RWPE1 (cell line): ENCODE measurements at regions not wholly inside any gene's neighbourhood (a gene's known extent, or its start where the extent isn't known, plus 50 kb on each side); places are given as distances from the start of the nearest gene placed in this dataset.

ENCODE experiments used
- CTCF ChIA-PET: fragments of 350-600 bp; sonication (Branson Sonifier 250); formaldehyde crosslinking; extraction: SDS; loops from one replicate; lab custom pipeline; 2021; lab: Yijun Ruan, JAX
- POLR2A ChIA-PET: fragments of 400-600 bp; formaldehyde crosslinking; extraction: SDS; loops from one replicate; lab custom pipeline; 2020; ENCODE audit warnings: antibody characterized with exemption; ENCODE audit not compliant: low non-redundant PET; lab: Yijun Ruan, JAX
- DNase-seq: peaks from one replicate; pipeline ENCODE4 v3.0.0; 2012; ENCODE audit warnings: low spot score
- H3K27ac ChIP-seq: fragments of 450-650 bp; 2 replicates; pipeline ENCODE4 v1.5.1; 2017
- CTCF ChIP-seq: fragments of 450-650 bp; conservative IDR thresholded peaks from 2 replicates; pipeline ENCODE4 v1.5.1; 2017; ENCODE audit warnings: low read depth, mild to moderate bottlenecking

- H3K27ac ChIP-seq: no peak overlapping the region
- no peak for TF ChIP-seq CTCF
- POLR2A ChIA-PET: no interaction called here
- CTCF ChIA-PET: interaction anchor here (0.6 kb wide), 1 partner anchor 13 kb away, joined by 5 read pairs; no protein-coding TSS in a partner anchor
- no peak for DNase-seq
These were observed 188.7 kb downstream of the TM9SF2 start for GRCh38 chr13:99689955-99690354.

GRCh38 chr13:99688776-99689175, 187.5 kb downstream of the TM9SF2 start:
- DNase-seq: no peak
- ChIA-PET POLR2A (no interaction called here), CTCF (interaction anchor here (0.6 kb wide), 3 partner anchors 43 to 1492 kb away, joined by 3 to 5 read pairs (median 3); no protein-coding TSS in a partner anchor)
- H3K27ac ChIP-seq: no peak overlapping the region
- no peak for TF ChIP-seq CTCF

- no peak for DNase-seq
- ChIA-PET POLR2A (no interaction called here), CTCF (no interaction called here)
- no peak overlapping the region for H3K27ac ChIP-seq
- TF ChIP-seq CTCF: no peak
These were observed 186.6 kb downstream of the TM9SF2 start for GRCh38 chr13:99687723-99688397.

GRCh38 chr13:99686944-99687411, 185.7 kb downstream of the TM9SF2 start:
- ChIA-PET CTCF (interaction anchor here (0.5 kb wide), 1 partner anchor 244 kb away, joined by 3 read pairs; no protein-coding TSS in a partner anchor), POLR2A (no interaction called here)
- DNase-seq: no peak
- no peak overlapping the region for H3K27ac ChIP-seq
- TF ChIP-seq CTCF: no peak

- no peak for TF ChIP-seq CTCF
- ChIA-PET CTCF (interaction anchor here (0.5 kb wide), 1 partner anchor 243 kb away, joined by 3 read pairs; no protein-coding TSS in a partner anchor), POLR2A (no interaction called here)
- DNase-seq: no peak
- no peak overlapping the region for H3K27ac ChIP-seq
These were observed 184.9 kb downstream of the TM9SF2 start for GRCh38 chr13:99686157-99686572.

GRCh38 chr13:99681695-99682094, 180.4 kb downstream of the TM9SF2 start:
- ChIA-PET POLR2A (no interaction called here), CTCF (no interaction called here)
- no peak overlapping the region for H3K27ac ChIP-seq
- no peak for DNase-seq
- no peak for TF ChIP-seq CTCF
